ENCODE measurements at regions not wholly inside any gene's neighbourhood (a gene's known extent, or its start where the extent isn't known, plus 50 kb on each side); places are given as distances from the start of the nearest gene placed in this dataset.

- TF ChIP-seq MAX (IDR thresholded peaks at IDR 0.05), result no peak
- TF ChIP-seq CEBPB (IDR thresholded peaks at IDR 0.05; ENCODE audit: low read depth), result no peak
- no peak for TF ChIP-seq JUND (IDR thresholded peaks at IDR 0.05)
- TF ChIP-seq CTCF (IDR thresholded peaks at IDR 0.05 in 2 of 3, conservative IDR thresholded peaks at IDR 0.05 in 1 of 3; ENCODE audit: borderline replicate concordance in 1 of 3, insufficient read depth in 1 of 3, low read depth in 2 of 3, low read length in 2 of 3), result no peak
These were observed 175.8 kb downstream of the CBLN2 start for GRCh38 chr18:72368308-72368707.

Measured in HCT116 (cell line).